C4-2B (cell line): ENCODE measurements at regions not wholly inside any gene's neighbourhood (a gene's known extent, or its start where the extent isn't known, plus 50 kb on each side); places are given as distances from the start of the nearest gene placed in this dataset.
A peak's percentile ranks its signal among the peaks of the same experiment; 100 is the strongest.

Source experiments
- H3K27ac ChIP-seq: fragments of 450-650 bp; 2 replicates; pipeline ENCODE4 v1.5.1; 2017
- CTCF ChIP-seq: fragments of 450-650 bp; conservative IDR thresholded peaks from 2 replicates; pipeline ENCODE4 v1.5.1; 2017; ENCODE audit warnings: mild to moderate bottlenecking
- ZFX ChIP-seq: fragments of 450-650 bp; IDR thresholded peaks from 2 replicates; pipeline ENCODE4 v1.6.1; 2017

- TF ChIP-seq CTCF (no peak), ZFX (no peak)
- H3K27ac ChIP-seq, result no peak overlapping the region
Measured at GRCh38 chr2:16224298-16225045, 284.1 kb downstream of the MYCN start.

GRCh38 chr2:16223841-16224177, 283.5 kb downstream of the MYCN start:
- H3K27ac ChIP-seq, result no peak overlapping the region
- TF ChIP-seq CTCF (no peak), ZFX (no peak)

GRCh38 chr2:16223161-16223840, 283.0 kb downstream of the MYCN start:
- no peak overlapping the region for H3K27ac ChIP-seq
- TF ChIP-seq CTCF (no peak), ZFX (no peak)

GRCh38 chr2:16222326-16222725, 282.0 kb downstream of the MYCN start:
- TF ChIP-seq CTCF, result no peak
- TF ChIP-seq ZFX, result no peak
- H3K27ac ChIP-seq, result no peak overlapping the region

- H3K27ac ChIP-seq, result no peak overlapping the region
Measured at GRCh38 chr2:16221461-16222010, 281.2 kb downstream of the MYCN start.

GRCh38 chr2:16219292-16219975, 279.1 kb downstream of the MYCN start:
- TF ChIP-seq CTCF, result no peak
- no peak for TF ChIP-seq ZFX
- H3K27ac ChIP-seq, result no peak overlapping the region

More at GRCh38 chr2:16221461-16222010, 281.2 kb downstream of the MYCN start:
- TF ChIP-seq CTCF, result no peak
- TF ChIP-seq ZFX, result no peak

GRCh38 chr2:16218625-16219024, 278.3 kb downstream of the MYCN start:
- no peak for TF ChIP-seq ZFX
- peak; percentile 34 for TF ChIP-seq CTCF
- H3K27ac ChIP-seq, result no peak overlapping the region
